ENCODE measurements at regions not wholly inside any gene's neighbourhood (a gene's known extent, or its start where the extent isn't known, plus 50 kb on each side); places are given as distances from the start of the nearest gene placed in this dataset.
A peak's percentile ranks its signal among the peaks of the same experiment; 100 is the strongest.

DNA sequence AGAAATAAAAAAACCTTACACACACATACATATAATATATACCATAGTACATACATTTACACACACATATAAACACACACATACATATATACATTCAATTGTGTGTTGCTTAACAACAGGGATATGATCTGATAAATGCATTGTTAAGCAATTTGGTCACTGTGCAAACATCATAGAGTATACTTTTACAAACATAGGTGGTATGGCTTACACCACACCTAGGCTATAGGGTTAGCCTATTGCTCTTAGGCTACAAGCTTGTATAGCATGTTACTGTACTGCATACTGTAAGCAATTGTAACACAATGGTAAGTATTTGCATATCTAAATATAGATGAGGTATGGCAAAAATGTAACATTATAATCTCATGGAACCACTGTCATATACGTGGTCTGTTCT lies 156.8 kb upstream of the ERBB4 start:
- Mint-ChIP-seq H3K36me3 (no peaks in the 10 kb centered on the region), H3K9me3 (no peaks in the 10 kb centered on the region), H3K27me3 (ENCODE audit: low read depth) (no peaks in the 10 kb centered on the region), H3K4me1 (peaks cover 15% of the 10 kb centered on the region), H3K4me3 (no peak overlapping the region), H3K27ac (no peak overlapping the region)
- TF ChIP-seq, protein P1, sequence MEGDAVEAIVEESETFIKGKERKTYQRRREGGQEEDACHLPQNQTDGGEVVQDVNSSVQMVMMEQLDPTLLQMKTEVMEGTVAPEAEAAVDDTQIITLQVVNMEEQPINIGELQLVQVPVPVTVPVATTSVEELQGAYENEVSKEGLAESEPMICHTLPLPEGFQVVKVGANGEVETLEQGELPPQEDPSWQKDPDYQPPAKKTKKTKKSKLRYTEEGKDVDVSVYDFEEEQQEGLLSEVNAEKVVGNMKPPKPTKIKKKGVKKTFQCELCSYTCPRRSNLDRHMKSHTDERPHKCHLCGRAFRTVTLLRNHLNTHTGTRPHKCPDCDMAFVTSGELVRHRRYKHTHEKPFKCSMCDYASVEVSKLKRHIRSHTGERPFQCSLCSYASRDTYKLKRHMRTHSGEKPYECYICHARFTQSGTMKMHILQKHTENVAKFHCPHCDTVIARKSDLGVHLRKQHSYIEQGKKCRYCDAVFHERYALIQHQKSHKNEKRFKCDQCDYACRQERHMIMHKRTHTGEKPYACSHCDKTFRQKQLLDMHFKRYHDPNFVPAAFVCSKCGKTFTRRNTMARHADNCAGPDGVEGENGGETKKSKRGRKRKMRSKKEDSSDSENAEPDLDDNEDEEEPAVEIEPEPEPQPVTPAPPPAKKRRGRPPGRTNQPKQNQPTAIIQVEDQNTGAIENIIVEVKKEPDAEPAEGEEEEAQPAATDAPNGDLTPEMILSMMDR (IDR thresholded peaks at IDR 0.05; ENCODE audit: unreplicated experiment), result no peak
- no peak for DNase-seq (ENCODE audit: low spot score in 2 of 2, unreplicated experiment in 2 of 2)

DNA sequence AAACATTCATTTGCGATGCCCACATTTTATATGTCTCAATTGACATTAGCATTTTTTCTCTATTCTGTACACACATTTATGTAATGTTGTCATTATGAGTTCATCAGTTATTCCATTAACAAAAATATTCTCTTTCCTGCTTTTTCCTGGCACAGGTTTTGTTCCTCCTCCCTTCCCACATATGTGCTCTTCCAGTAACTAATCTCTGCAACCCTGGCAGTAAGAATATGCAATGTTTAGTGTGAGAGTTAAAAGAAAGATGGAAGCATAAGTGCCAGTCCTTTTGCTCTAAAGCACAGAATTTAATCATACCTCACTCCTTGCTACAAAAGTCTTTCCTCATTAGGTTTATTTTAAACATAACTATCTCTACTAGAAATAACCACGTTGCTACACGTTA lies 155.8 kb upstream of the ERBB4 start:
- H3K27me3 Mint-ChIP-seq (ENCODE audit: low read depth), result no peaks in the 10 kb centered on the region
- DNase-seq (ENCODE audit: low spot score in 2 of 2, unreplicated experiment in 2 of 2), result no peak
- no peak overlapping the region for H3K4me3 Mint-ChIP-seq
- H3K27ac Mint-ChIP-seq, result no peak overlapping the region
- H3K36me3 Mint-ChIP-seq, result no peaks in the 10 kb centered on the region
- TF ChIP-seq, protein P1 (IDR thresholded peaks at IDR 0.05; ENCODE audit: unreplicated experiment), result no peak
- no peaks in the 10 kb centered on the region for H3K9me3 Mint-ChIP-seq
- peaks cover 15% of the 10 kb centered on the region for H3K4me1 Mint-ChIP-seq

DNA sequence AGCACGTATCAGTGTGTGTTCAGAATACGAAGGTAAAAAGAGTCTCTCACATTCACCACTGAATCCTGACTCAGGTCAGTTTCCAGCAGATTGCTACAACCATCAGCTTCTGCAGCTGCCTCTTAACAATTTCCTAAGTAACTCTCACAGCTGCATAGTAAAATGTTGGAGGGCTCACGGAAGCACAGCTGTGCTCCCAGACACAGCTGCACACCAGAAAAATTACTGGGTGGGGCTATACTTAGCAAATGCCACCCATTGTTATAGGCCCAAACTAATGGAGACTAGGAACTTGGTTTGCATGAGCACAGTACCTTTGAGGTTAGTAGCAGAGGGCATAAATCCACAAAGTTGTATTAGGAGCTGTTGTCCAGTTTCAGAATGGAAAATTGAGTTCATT lies 153.9 kb upstream of the ERBB4 start:
- H3K27me3 Mint-ChIP-seq (ENCODE audit: low read depth), result no peaks in the 10 kb centered on the region
- H3K9me3 Mint-ChIP-seq, result no peaks in the 10 kb centered on the region
- no peak overlapping the region for H3K4me3 Mint-ChIP-seq
- H3K36me3 Mint-ChIP-seq, result no peaks in the 10 kb centered on the region
- H3K27ac Mint-ChIP-seq, result peak overlapping the region; percentile 73
- TF ChIP-seq, protein P1 (IDR thresholded peaks at IDR 0.05; ENCODE audit: unreplicated experiment), result no peak
- H3K4me1 Mint-ChIP-seq, result peaks cover 15% of the 10 kb centered on the region
- no peak for DNase-seq (ENCODE audit: low spot score in 2 of 2, unreplicated experiment in 2 of 2)

DNA sequence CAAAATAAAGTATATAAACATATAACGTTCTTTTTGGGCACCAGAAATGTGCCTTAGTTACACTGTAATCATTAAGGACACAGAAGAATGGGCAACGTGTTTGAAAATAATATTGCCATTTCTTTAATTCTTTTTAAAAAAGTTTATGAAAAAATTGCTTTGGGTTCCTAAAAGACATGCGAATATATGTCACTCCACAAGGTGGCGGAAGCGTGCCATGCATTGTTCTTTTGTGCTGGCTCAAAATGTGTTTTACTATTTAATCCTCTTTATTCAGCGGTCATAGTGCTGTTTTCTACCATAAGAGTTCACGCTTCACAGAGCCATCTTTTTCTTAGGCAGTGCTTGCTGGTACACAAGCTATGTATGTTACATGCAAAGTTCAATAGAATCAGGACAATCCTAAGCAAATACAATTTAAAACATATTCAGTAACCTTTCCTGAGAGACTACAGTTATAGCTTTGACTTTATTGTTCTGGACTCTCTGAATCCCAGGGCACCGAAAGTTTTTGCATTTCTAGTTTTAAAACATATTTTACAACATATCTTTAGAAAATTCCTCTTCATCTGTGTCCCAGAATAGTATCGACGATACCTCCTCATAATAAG lies 147.8 kb upstream of the ERBB4 start:
- H3K27ac Mint-ChIP-seq, result peak overlapping the region; percentile 58
- no peaks in the 10 kb centered on the region for H3K27me3 Mint-ChIP-seq (ENCODE audit: low read depth)
- no peak overlapping the region for H3K4me3 Mint-ChIP-seq
- H3K4me1 Mint-ChIP-seq, result peaks cover 10% of the 10 kb centered on the region
- TF ChIP-seq, protein P1 (IDR thresholded peaks at IDR 0.05; ENCODE audit: unreplicated experiment), result peak; percentile 93
- no peaks in the 10 kb centered on the region for H3K9me3 Mint-ChIP-seq
- DNase-seq (ENCODE audit: low spot score in 2 of 2, unreplicated experiment in 2 of 2), result peak; percentile 35 to 78
- no peaks in the 10 kb centered on the region for H3K36me3 Mint-ChIP-seq

DNA sequence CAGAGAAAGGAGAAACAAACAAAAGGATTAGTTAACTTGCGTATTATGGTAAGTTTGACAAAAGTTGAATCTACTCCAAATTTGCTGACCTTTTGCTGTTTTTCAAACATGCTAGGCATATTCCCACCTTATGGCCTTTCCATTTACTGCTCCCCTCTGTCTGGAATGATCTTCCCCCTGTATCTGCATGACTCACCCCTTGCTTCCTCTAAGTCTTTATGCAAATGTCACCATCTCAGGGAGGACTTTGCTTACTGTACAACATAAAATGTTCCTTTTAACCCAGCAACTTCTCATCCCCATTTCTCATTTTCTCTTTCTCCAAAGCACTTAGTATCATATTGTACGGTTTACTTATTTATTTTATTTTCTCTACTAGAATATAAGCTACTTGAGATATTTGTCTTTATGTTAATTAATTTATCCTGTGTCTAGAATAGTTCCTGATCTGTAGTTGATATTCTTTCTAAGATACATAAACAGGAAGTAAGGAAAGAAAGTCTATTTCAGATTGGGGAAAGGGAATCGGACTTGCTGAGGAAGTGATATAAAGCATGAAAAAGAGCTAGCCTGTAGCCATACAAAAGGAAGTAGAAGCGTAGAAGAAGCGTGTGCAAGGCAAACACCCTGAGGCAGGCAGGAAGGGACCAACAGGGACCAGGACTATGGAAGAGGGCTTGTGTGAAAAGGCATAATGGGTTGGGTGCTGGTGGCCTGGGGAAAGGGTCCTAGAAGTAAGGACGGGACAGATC lies 144.9 kb upstream of the ERBB4 start:
- no peaks in the 10 kb centered on the region for H3K9me3 Mint-ChIP-seq
- H3K27me3 Mint-ChIP-seq (ENCODE audit: low read depth), result no peaks in the 10 kb centered on the region
- H3K27ac Mint-ChIP-seq, result no peak overlapping the region
- H3K4me1 Mint-ChIP-seq, result peaks cover 10% of the 10 kb centered on the region
- DNase-seq (ENCODE audit: low spot score in 2 of 2, unreplicated experiment in 2 of 2), result no peak
- TF ChIP-seq, protein P1 (IDR thresholded peaks at IDR 0.05; ENCODE audit: unreplicated experiment), result no peak
- no peak overlapping the region for H3K4me3 Mint-ChIP-seq
- no peaks in the 10 kb centered on the region for H3K36me3 Mint-ChIP-seq
